Lung (tissue), 11 donors: ENCODE measurements at regions not wholly inside any gene's neighbourhood (a gene's known extent, or its start where the extent isn't known, plus 50 kb on each side); places are given as distances from the start of the nearest gene placed in this dataset.

Experiments used
- ATAC-seq: fragments of 200-7000 bp; cut with Tn5 transposase; one replicate; pipeline ENCODE4 v1.9.1; 2020; ENCODE audit warnings: moderate number of reproducible peaks; ENCODE audit not compliant: insufficient read depth, low FRiP score
- DNase-seq, 3 donors: peaks; one replicate each; pipeline ENCODE4 v3.0.0-alpha.2; 2013 to 2017
- H3K27ac ChIP-seq, 2 donors: one replicate each; pipeline ENCODE4 v1.5.1; 2013; ENCODE audit warnings: mild to moderate bottlenecking in 2 of 2, moderate library complexity in 2 of 2, control low read depth in 1 of 2, inconsistent platforms in 1 of 2, low read depth in 1 of 2, low read length in 1 of 2
- H3K27me3 ChIP-seq, 3 donors: one replicate each; pipeline ENCODE4 v1.5.1; 2013; ENCODE audit warnings: low read length in 2 of 3; ENCODE audit not compliant: control insufficient read depth in 3 of 3, insufficient read depth in 3 of 3
- H3K36me3 ChIP-seq, 4 donors: one replicate each; pipeline ENCODE4 v1.5.1; 2013; ENCODE audit warnings: low read length in 4 of 4, mild to moderate bottlenecking in 1 of 4, moderate library complexity in 1 of 4; ENCODE audit not compliant: control insufficient read depth in 4 of 4, insufficient read depth in 4 of 4
- H3K4me1 ChIP-seq, 5 donors: one replicate each; pipeline ENCODE4 v1.5.1; 2013; ENCODE audit warnings: low read length in 5 of 5, mild to moderate bottlenecking in 2 of 5, moderate library complexity in 1 of 5; ENCODE audit not compliant: control insufficient read depth in 5 of 5, insufficient read depth in 5 of 5
- H3K4me3 ChIP-seq: one replicate; pipeline ENCODE4 v1.5.1; 2013; ENCODE audit warnings: mild to moderate bottlenecking, control low read depth, moderate library complexity
- H3K9ac ChIP-seq, 2 donors: one replicate each; pipeline ENCODE4 v1.5.1; 2013; ENCODE audit warnings: low read length in 2 of 2, control low read depth in 1 of 2; ENCODE audit not compliant: insufficient read depth in 1 of 2
- H3K9me3 ChIP-seq, 4 donors: one replicate each; pipeline ENCODE4 v1.5.1; 2013; ENCODE audit warnings: low read length in 3 of 4, mild to moderate bottlenecking in 1 of 4, moderate library complexity in 1 of 4; ENCODE audit not compliant: control insufficient read depth in 4 of 4, insufficient read depth in 3 of 4
- WGBS, 2 donors: extraction: QIAGEN DNeasy Blood & Tissue Kit; methylation state at CpG; one replicate each; pipeline ENCODE4 v1.1.7; 2013; 5-methylcytosine and 5-hydroxymethylcytosine counted together
- TF ChIP-seq, protein P1 (sequence below): IDR thresholded peaks from 2 replicates; pipeline ENCODE4 v1.5.1; 2012; ENCODE audit warnings: mild to moderate bottlenecking; ENCODE audit errors: control extremely low read depth, extremely low read depth
- donor health status: control.
- donor health status: control.
- donor health status: Bipolar disorder and iron deficiency.
- donor health status: healthy.
- donor health status: DM: yes; HTN: yes; CAD: no.

DNA sequence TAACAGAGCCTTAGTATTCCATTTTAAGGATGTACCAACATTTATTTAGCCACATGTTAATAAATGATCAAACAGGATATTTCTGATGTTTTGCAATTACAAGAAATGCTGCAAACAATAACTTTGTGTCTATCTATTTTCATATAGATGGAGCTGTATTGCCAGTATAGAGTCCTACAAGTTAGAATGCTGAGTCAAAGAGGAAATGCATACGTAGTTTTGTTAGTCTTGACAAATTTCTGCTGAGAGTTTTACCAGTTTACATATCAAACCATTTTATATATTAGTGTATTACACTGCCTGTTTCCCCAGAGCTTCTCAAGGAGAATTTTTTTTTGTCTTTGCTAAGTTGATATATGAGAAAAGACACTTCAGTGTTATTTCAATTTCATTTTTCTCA, 541.7 kb downstream of the SLC16A7 start:
- Histone ChIP-seq H3K36me3 (no peaks in the 10 kb centered on the region), H3K9ac (no peak overlapping the region), H3K4me1 (no peaks in the 10 kb centered on the region), H3K9me3 (no peaks in the 10 kb centered on the region), H3K27ac (no peak overlapping the region), H3K27me3 (no peaks in the 10 kb centered on the region), H3K4me3 (no peak overlapping the region)
- TF ChIP-seq, protein P1, sequence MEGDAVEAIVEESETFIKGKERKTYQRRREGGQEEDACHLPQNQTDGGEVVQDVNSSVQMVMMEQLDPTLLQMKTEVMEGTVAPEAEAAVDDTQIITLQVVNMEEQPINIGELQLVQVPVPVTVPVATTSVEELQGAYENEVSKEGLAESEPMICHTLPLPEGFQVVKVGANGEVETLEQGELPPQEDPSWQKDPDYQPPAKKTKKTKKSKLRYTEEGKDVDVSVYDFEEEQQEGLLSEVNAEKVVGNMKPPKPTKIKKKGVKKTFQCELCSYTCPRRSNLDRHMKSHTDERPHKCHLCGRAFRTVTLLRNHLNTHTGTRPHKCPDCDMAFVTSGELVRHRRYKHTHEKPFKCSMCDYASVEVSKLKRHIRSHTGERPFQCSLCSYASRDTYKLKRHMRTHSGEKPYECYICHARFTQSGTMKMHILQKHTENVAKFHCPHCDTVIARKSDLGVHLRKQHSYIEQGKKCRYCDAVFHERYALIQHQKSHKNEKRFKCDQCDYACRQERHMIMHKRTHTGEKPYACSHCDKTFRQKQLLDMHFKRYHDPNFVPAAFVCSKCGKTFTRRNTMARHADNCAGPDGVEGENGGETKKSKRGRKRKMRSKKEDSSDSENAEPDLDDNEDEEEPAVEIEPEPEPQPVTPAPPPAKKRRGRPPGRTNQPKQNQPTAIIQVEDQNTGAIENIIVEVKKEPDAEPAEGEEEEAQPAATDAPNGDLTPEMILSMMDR: no peak
- ATAC-seq: no peak
- DNase-seq: no peak
- 35 to 52% methylated on average over 1 of the region's 1 CpG for WGBS, 2 donors

DNA sequence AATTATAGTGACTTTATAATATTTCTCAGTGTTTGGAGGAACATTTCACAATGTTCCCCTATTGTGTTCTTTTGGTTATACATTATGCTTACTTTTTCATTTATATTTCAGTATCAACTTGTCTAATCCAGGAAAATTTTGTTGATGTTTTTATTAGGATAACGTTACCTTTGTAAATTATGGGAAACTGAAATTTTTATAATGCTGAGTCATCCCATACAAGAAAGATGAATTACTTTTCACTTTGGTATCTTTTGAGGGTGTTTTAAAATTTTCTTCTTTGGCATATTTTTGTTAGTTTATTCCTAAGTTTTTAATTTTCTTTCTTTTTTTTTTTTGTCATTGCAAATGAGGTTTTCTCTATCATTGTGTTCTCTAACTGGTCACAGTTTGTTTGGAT, 542.7 kb downstream of the SLC16A7 start:
- TF ChIP-seq, protein P1: no peak

DNA sequence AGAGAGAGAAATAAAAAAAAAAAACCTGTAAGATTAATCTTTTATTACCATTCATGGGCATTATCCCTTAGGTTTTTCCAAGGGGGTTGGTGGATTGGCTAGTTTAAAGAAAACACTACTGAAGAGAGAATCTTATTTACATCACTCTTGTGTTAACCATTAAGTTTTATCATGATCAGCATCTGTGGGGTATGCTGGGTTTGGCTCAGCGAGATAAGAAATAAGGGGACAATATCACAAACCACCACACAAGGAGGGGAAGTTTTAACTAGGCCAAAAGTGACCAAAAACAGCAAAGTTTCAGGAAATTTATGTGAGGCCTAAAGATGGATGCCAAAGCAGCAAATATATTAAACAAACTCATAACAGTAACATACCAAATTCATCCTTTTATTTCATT, 548.6 kb downstream of the SLC16A7 start:
- DNase-seq (no peak), ATAC-seq (no peak)
- TF ChIP-seq, protein P1: no peak
- Histone ChIP-seq H3K9ac (no peak overlapping the region), H3K36me3 (no peaks in the 10 kb centered on the region), H3K27ac (no peak overlapping the region), H3K4me1 (no peaks in the 10 kb centered on the region), H3K27me3 (no peaks in the 10 kb centered on the region), H3K4me3 (no peak overlapping the region), H3K9me3 (no peaks in the 10 kb centered on the region)
- WGBS, 2 donors: 31 to 72% methylated on average over 1 of the region's 1 CpG

More for the DNA sequence above, 542.7 kb downstream of the SLC16A7 start:
- ATAC-seq: no peak
- Histone ChIP-seq H3K9me3 (no peaks in the 10 kb centered on the region), H3K27ac (no peak overlapping the region), H3K9ac (no peak overlapping the region), H3K4me3 (no peak overlapping the region), H3K36me3 (no peaks in the 10 kb centered on the region), H3K27me3 (no peaks in the 10 kb centered on the region), H3K4me1 (no peaks in the 10 kb centered on the region)
- DNase-seq: no peak
- WGBS, 2 donors: 72 to 80% methylated on average over 1 of the region's 1 CpG

DNA sequence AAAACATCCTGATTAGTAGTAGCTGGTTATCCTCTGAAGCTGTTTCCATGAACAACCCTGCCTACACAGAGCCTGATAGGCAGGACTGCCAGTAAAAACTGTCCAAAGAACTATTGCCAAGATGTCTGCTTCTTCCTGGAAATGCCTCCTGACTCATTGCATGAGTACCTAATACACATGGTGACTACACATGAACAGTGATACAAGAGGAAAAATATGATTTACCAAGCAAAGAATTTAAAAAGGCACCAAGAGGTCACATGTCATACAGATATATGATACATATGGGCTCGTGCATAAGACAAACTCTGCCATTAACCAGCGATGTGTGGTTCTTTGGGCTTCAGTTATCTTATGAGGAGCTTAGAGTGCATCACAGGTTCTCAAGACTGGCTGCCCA, 552.3 kb downstream of the SLC16A7 start:
- 75 to 93% methylated on average over 2 of the region's 2 CpGs for WGBS, 2 donors
- no peak for DNase-seq
- Histone ChIP-seq H3K27ac (no peak overlapping the region), H3K9ac (no peak overlapping the region), H3K4me3 (no peak overlapping the region), H3K27me3 (no peaks in the 10 kb centered on the region), H3K36me3 (no peaks in the 10 kb centered on the region), H3K9me3 (no peaks in the 10 kb centered on the region), H3K4me1 (no peaks in the 10 kb centered on the region)
- ATAC-seq: peak; percentile 34
- TF ChIP-seq, protein P1: no peak
